NCI-H187 (cell line): ENCODE measurements at regions not wholly inside any gene's neighbourhood (a gene's known extent, or its start where the extent isn't known, plus 50 kb on each side); places are given as distances from the start of the nearest gene placed in this dataset.
"Not testable (repeated sequence)": the region's sequence is repeated elsewhere in the genome, so short reads cannot be mapped to it uniquely, and the experiment has no call there.

ENCODE experiments used
- DNase-seq, 2 experiments: peaks; one replicate each; lab custom pipeline; 2025; lab: John Stamatoyannopoulos, UW

- DNase-seq: no peak
Measured at GRCh38 chr12:112616469-112617152, 174.9 kb upstream of the RPH3A start.

DNA sequence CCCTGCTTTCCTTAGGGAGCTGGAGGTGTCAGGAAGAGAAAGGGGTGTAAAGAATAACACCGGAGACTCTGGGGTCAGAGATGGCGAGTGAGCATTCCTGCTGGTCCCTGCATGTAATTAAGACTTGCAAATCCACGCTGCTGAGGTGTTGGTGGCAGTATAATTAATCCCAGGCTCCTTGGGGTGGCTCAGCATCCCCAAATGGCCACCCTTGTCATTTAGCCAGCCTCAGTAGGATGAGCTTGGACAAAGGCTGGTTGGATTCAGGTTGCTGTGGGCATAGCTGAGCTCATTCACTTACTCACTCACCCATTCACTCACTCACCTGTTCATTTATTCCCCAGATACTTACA lies 174.4 kb upstream of the RPH3A start:
- DNase-seq: no peak

DNA sequence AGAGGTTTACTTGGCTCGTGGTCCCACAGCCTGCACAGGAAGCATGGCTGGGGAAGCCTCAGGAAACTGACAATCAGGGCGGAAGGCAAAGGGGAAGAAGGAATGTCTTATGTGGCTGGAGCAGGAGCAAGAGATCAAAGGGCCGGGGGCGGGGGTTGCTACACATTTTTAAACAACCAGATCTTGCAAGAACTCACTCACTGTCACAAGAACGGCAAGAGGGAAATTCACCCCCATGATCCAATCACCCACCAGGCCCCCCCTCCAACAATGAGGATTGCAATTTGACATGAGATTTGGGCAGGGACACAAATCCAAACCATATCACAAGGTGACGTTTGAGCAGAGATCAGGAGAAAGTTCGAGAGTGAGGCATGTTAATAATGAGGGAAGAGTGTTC lies 163.7 kb upstream of the RPH3A start:
- DNase-seq: no peak

DNA sequence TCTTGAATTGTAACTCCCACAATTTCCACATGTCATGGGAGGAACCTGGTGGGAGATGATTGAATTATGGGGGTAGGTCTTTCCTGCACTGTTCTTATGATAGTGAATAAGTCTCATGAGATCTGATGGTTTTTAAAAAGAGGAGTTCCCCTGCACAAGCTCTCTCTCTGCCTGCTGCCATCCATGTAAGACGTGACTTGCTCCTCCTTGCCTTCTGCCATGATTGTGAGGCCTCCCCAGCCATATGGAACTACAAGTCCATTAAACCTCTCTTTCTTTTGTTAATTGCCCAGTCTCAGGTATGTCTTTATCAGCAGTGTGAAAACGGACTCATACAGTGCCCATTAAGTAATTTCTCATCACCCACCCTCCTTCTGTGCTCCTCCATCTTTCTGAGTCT lies 159.6 kb upstream of the RPH3A start:
- DNase-seq: not testable (repeated sequence)

GRCh38 chr12:112635036-112635435 lies 156.5 kb upstream of the RPH3A start:
- no peak for DNase-seq

DNA sequence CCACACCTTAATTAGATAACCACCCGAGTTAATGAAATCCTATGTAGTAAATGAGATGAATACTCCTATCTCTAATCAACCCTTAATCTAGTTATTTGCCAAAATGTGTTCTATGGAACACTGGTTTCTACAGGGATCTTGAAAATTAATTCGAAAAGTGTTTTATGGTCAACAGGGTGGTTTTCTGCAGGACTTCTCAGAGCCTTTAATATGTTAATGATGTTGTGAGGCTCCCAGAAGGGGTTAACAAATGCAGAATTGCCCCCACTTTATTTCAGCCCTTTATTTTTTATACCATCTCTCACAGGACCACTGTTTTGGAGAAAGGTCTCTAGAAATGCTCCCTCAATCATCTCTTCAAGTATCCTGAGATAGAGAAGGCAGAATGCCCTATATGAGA lies 153.1 kb upstream of the RPH3A start:
- no peak for DNase-seq

DNA sequence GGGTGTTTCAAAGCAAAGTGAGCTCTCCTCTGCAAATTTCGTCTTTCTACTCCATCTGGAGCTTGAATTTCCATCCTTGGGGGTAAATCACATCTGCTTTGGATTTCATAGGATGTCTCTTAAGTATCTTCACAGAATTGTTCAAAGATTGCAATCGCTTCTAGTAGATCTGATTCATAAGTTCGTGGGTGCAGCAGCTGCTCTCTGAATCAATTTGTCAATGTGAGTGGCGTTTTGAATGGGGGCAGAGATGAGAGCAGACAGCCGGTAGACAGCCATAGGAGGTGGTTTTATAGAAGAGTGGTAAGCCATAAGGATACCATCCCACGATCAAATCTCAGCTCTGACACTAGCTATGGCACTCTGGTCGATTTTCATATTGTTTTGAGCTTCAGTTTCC lies 146.0 kb upstream of the RPH3A start:
- no peak for DNase-seq

- no peak for DNase-seq
Measured at GRCh38 chr12:112656141-112656540, 135.4 kb upstream of the RPH3A start.

DNA sequence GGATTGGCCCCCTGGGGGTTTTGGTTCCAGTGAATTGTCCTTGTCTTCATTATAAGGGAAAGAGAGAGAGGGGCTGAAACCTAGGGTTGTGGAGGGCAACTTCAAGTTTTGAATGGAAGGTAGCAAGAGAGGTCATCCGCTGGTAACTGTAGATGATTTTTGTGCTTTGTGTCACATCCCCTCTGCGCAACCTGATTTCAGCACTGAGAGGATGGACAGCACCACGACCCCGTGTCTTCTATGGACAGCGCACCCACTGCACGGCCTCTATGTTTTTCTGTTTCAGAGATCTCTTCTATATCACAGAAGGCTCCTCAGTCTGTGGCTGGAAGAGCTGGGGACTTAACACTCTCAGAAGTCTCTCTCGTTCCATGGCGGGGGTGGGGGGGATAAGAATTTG lies 127.0 kb upstream of the RPH3A start:
- no peak for DNase-seq

DNA sequence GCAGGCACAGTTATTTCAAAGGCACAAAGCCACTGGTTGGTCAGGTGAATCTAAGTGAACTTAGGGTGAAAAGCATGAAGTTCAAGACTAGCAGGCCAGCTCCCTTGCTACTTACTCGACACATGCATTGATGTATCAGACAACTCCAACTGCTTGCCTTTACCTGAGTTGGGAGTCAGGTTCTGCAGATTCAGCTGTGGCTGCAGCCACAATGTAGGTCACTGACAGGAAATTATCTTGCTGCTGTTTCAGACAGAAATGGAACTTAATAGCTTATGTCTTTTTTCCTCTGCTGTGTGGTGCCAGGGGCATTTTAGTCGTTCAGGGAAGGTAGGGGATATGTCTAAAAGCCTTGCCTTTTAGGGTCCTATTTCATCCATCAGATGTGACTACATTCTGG lies 125.6 kb upstream of the RPH3A start:
- DNase-seq: no peak

DNA sequence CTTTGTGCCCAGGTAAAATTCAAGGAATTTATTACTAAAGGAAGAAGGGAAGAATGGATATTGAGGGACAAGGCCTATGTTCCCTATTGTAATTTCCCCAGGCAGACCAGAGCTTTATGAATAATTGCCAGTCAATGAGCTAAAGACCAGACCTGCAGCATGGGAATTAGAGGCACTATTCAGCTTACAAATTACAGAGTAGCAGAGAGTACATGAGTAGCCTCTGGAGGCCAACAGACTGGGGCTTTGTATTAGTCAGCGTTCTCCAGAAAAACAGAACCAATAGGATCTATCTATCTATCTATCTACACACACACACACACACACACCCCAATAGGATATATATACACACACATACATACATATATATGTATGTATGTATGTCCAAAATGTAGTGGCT lies 120.0 kb upstream of the RPH3A start:
- DNase-seq: no peak

DNA sequence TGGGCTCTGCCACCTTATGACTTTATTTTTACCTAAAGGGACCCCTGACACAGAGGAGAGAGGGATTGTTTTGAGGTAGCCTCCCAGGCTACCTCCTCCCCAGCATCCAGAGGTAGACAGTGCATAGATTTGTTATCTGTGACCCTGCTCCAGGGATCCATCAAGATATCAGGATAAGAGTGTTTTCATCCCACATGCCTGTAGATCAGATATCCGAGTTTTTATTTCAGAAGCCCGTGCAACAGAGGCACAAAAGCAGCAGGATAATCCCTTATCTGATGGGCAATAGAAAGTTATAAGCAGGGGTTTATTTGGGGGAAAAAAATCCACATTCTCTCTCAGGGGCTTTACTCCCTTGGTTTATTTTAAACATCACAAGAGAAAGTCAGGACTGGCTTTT lies 117.0 kb upstream of the RPH3A start:
- no peak for DNase-seq

DNA sequence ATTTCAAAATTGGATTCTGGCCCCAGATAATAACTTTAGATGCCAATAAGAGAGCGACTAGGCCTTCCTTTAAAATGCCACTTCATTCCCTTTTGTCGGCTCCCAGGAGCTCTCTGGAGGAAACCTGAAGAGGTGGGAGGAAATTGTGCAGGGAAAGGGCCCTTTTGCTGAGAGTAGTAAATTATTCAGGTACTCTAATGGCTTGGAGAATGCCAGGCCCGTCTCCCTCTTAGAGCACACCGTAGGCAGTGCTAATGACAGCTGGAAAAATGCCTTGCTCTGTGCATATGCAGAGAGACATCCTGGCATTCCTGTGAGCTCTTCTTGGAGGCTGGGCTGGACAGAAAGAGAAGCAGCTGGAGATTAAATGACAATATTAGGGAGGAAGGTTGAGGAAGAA lies 115.0 kb upstream of the RPH3A start:
- peak; percentile 54 to 74 for DNase-seq

GRCh38 chr12:112677050-112677765 lies 114.3 kb upstream of the RPH3A start:
- no peak for DNase-seq

DNA sequence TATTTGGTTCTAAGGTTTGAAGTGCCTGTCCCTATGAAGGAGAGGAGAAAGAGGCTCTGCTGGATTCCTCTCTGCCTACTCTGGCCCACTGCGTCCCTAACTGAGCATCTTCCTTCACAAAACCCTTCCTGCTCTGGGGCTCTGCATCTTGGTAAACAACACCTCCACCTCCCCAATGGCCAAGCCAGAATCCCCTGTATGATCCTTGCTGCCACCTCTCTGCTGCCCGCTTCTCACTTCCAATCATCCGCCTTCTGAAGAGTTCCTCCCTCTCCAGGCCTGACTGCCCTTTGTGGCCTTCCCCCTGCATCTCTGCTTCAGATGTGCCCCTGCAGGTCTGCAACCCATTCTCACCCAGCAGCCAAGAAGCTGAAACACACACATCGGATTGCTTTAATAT lies 110.6 kb upstream of the RPH3A start:
- DNase-seq: no peak

- no peak for DNase-seq
Measured at GRCh38 chr12:112682586-112682985, 109.0 kb upstream of the RPH3A start.

DNA sequence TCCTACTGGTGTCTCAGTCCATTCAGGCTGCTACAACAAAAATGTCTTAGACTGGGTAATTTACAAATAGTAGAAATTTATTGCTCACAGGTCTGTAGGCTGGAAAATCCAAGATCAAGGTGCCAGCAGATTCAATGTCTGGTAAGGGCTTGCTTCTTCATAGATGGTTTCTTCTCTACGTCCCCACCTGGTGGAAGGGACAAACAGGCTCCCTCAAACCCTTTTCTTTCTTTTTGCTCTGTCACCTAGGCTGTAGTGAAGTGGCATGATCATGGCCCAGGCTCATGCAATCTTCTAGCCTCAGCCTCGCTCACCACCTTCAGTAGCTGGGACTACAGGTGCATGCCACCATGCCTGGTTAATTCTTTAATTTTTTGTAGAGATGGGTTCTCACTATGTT lies 106.8 kb upstream of the RPH3A start:
- no peak for DNase-seq

DNA sequence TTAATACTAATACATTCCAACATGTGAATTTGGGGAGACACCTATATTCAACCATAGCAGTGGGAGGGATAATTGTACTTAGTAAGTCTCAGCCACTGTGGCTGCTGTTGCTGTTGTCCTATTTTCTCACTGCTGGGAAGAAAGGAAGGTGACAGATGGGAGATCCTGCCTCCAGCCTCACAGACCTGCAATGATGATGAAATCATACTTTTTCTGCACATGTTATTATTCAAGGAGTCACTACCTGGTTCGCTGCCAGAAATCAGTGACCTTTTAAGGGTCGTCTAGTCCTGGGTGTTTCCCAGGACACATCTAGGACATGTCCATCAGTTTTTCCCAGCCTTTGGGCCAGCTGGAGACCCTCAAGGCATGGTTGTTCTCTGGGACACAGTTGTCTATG lies 106.2 kb upstream of the RPH3A start:
- no peak for DNase-seq

DNA sequence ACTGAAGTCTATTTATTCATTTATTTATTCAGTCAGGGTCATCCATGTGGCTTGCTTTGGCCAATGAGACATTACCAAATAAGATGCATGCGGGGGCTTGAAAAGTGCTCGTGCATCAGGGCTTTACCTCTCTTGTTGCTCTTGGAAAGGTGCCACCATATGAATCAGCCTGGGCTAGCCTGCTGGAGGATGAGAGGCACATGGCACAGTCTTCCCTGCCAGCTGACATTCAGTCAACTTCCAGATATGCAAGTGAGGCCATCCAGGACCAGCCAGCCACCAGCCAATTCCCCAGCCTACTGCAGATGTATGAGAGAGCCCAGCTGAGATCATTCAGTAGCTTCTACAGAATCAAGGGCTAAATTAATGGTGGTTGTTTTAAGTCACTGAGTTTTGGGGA lies 105.2 kb upstream of the RPH3A start:
- no peak for DNase-seq

GRCh38 chr12:112694065-112694464 lies 97.5 kb upstream of the RPH3A start:
- no peak for DNase-seq

DNA sequence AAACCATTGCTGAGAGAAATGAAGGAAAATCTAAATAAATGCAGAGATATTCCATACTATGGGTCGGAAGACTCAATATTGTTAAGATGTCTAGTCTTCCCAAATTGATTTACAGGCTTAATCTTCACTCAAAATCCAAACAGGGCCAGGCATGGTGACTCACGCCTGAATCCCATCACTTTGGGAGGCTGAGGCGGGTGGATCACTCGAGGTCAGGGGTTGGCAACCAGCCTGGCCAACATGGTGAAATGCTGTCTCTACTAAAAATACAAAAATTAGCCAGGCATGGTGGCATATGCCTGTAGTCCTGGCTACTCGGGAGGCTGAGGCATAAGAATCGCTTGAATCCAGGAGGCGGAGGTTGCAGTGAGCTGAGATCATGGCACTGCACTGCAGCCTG lies 94.1 kb upstream of the RPH3A start:
- not testable (repeated sequence) for DNase-seq

GRCh38 chr12:112705037-112705632 lies 86.4 kb upstream of the RPH3A start:
- no peak for DNase-seq

GRCh38 chr12:112710414-112710813 lies 81.1 kb upstream of the RPH3A start:
- DNase-seq: no peak

- no peak for DNase-seq
Measured at GRCh38 chr12:112711026-112711425, 80.5 kb upstream of the RPH3A start.
